ENCODE measurements at regions not wholly inside any gene's neighbourhood (a gene's known extent, or its start where the extent isn't known, plus 50 kb on each side); places are given as distances from the start of the nearest gene placed in this dataset.
"Not testable (repeated sequence)": the region's sequence is repeated elsewhere in the genome, so short reads cannot be mapped to it uniquely, and the experiment has no call there.

GRCh38 chr22:27094633-27095308, 437.4 kb downstream of the MIAT start:
- no peak for DNase-seq (ENCODE audit: low read depth in 2 of 2)

- DNase-seq (ENCODE audit: low read depth in 2 of 2), result no peak
These were observed 440.1 kb downstream of the MIAT start for GRCh38 chr22:27097506-27097905.

GRCh38 chr22:27097933-27098332, 440.5 kb downstream of the MIAT start:
- no peak for DNase-seq (ENCODE audit: low read depth in 2 of 2)

- no peak for DNase-seq (ENCODE audit: low read depth in 2 of 2)
These were observed 442.7 kb downstream of the MIAT start for GRCh38 chr22:27099946-27100722.

GRCh38 chr22:27100789-27101188, 443.4 kb downstream of the MIAT start:
- no peak for DNase-seq (ENCODE audit: low read depth in 2 of 2)

GRCh38 chr22:27101288-27101687, 443.9 kb downstream of the MIAT start:
- no peak for DNase-seq (ENCODE audit: low read depth in 2 of 2)

- no peak for DNase-seq (ENCODE audit: low read depth in 2 of 2)
These were observed 447.1 kb downstream of the MIAT start for GRCh38 chr22:27104449-27104848.

- no peak for DNase-seq (ENCODE audit: low read depth in 2 of 2)
These were observed 448.0 kb downstream of the MIAT start for GRCh38 chr22:27105142-27106025.

- no peak for DNase-seq (ENCODE audit: low read depth in 2 of 2)
These were observed 449.6 kb downstream of the MIAT start for GRCh38 chr22:27106985-27107384.

- no peak for DNase-seq (ENCODE audit: low read depth in 2 of 2)
These were observed 450.0 kb downstream of the MIAT start for GRCh38 chr22:27107386-27107785.

- no peak for DNase-seq (ENCODE audit: low read depth in 2 of 2)
These were observed 450.4 kb downstream of the MIAT start for GRCh38 chr22:27107824-27108223.

GRCh38 chr22:27108425-27109114, 451.2 kb downstream of the MIAT start:
- DNase-seq (ENCODE audit: low read depth in 2 of 2), result no peak

- DNase-seq (ENCODE audit: low read depth in 2 of 2), result not testable (repeated sequence)
These were observed 452.0 kb downstream of the MIAT start for GRCh38 chr22:27109406-27109805.

GRCh38 chr22:27110665-27111451, 453.5 kb downstream of the MIAT start:
- no peak for DNase-seq (ENCODE audit: low read depth in 2 of 2)

GRCh38 chr22:27111796-27112672, 454.6 kb downstream of the MIAT start:
- no peak for DNase-seq (ENCODE audit: low read depth in 2 of 2)

- DNase-seq (ENCODE audit: low read depth in 2 of 2), result no peak
These were observed 455.8 kb downstream of the MIAT start for GRCh38 chr22:27113211-27113635.

GRCh38 chr22:27113641-27114040, 456.3 kb downstream of the MIAT start:
- DNase-seq (ENCODE audit: low read depth in 2 of 2), result no peak

GRCh38 chr22:27114186-27114585, 456.8 kb downstream of the MIAT start:
- DNase-seq (ENCODE audit: low read depth in 2 of 2), result no peak

- DNase-seq (ENCODE audit: low read depth in 2 of 2), result no peak
These were observed 458.0 kb downstream of the MIAT start for GRCh38 chr22:27115410-27115809.

- DNase-seq (ENCODE audit: low read depth in 2 of 2), result no peak
These were observed 458.4 kb downstream of the MIAT start for GRCh38 chr22:27115816-27116256.

Measured in stimulated activated CD4-positive, alpha-beta T cell treated with anti-CD3 and anti-CD28 coated beads, Interleukin-1b, Interleukin-23, amount 100 ng/mL, for 4 hours (primary cell).